ENCODE measurements at regions not wholly inside any gene's neighbourhood (a gene's known extent, or its start where the extent isn't known, plus 50 kb on each side); places are given as distances from the start of the nearest gene placed in this dataset.

GRCh38 chr12:61525331-61525730 lies 734.9 kb upstream of the USP15 start:
- Histone ChIP-seq H3K4me3 (ENCODE audit: low read length) (peak overlapping the region; percentile 30), H3K27me3 (ENCODE audit: low read depth, low read length) (no peaks in the 10 kb centered on the region), H3K9me3 (ENCODE audit: insufficient read depth, low read length) (0 out of 2 replicates have a peak, but pooled peaks cover 9% of the 10 kb centered on the region), H3K4me1 (ENCODE audit: low read length) (peaks cover 73% of the 10 kb centered on the region), H3K9ac (ENCODE audit: low read length) (peak overlapping the region; percentile 40; the same call in 1 of the 2 replicates), H3K79me2 (ENCODE audit: low read length) (no peaks in the 10 kb centered on the region), H3K36me3 (replicated peaks; ENCODE audit: low read depth, low read length) (no peaks in the 10 kb centered on the region), H2AFZ (ENCODE audit: low read depth, low read length) (peak overlapping the region; percentile 16; the same call in 1 of the 2 replicates), H3K4me2 (ENCODE audit: low read length) (peak overlapping the region; percentile 68), H3K27ac (ENCODE audit: low read length) (peak overlapping the region; percentile 90), H4K20me1 (ENCODE audit: insufficient read depth, low read length) (no peaks in the 10 kb centered on the region)
- TF ChIP-seq CTCF (IDR thresholded peaks at IDR 0.05; ENCODE audit: low read depth, low read length) (no peak), EZH2phosphoT487 (IDR thresholded peaks at IDR 0.05; ENCODE audit: low read depth) (no peak)

GRCh38 chr12:61530456-61530855 lies 729.7 kb upstream of the USP15 start:
- H3K4me1 ChIP-seq (ENCODE audit: low read length), result peaks cover 23% of the 10 kb centered on the region
- TF ChIP-seq EZH2phosphoT487 (IDR thresholded peaks at IDR 0.05; ENCODE audit: low read depth) (no peak), CTCF (IDR thresholded peaks at IDR 0.05; ENCODE audit: low read depth, low read length) (no peak)
- H3K9ac ChIP-seq (ENCODE audit: low read length), result no peak overlapping the region

GRCh38 chr12:61531195-61531594 lies 729.0 kb upstream of the USP15 start:
- Histone ChIP-seq H3K79me2 (ENCODE audit: low read length) (no peaks in the 10 kb centered on the region), H2AFZ (ENCODE audit: low read depth, low read length) (no peak overlapping the region), H3K9ac (ENCODE audit: low read length) (no peak overlapping the region), H3K9me3 (ENCODE audit: insufficient read depth, low read length) (peaks cover 12% of the 10 kb centered on the region), H3K4me1 (ENCODE audit: low read length) (peaks cover 16% of the 10 kb centered on the region), H3K4me3 (ENCODE audit: low read length) (no peak overlapping the region), H4K20me1 (ENCODE audit: insufficient read depth, low read length) (no peaks in the 10 kb centered on the region), H3K27me3 (ENCODE audit: low read depth, low read length) (no peaks in the 10 kb centered on the region), H3K27ac (ENCODE audit: low read length) (no peak overlapping the region), H3K36me3 (replicated peaks; ENCODE audit: low read depth, low read length) (peaks cover 5% of the 10 kb centered on the region), H3K4me2 (ENCODE audit: low read length) (no peak overlapping the region)
- TF ChIP-seq EZH2phosphoT487 (IDR thresholded peaks at IDR 0.05; ENCODE audit: low read depth) (no peak), CTCF (IDR thresholded peaks at IDR 0.05; ENCODE audit: low read depth, low read length) (no peak)

More at GRCh38 chr12:61530456-61530855, 729.7 kb upstream of the USP15 start:
- H3K4me2 ChIP-seq (ENCODE audit: low read length), result no peak overlapping the region
- H3K27ac ChIP-seq (ENCODE audit: low read length), result no peak overlapping the region
- peaks cover 5% of the 10 kb centered on the region for H3K36me3 ChIP-seq (replicated peaks; ENCODE audit: low read depth, low read length)
- peaks cover 12% of the 10 kb centered on the region for H3K9me3 ChIP-seq (ENCODE audit: insufficient read depth, low read length)
- no peak overlapping the region for H2AFZ ChIP-seq (ENCODE audit: low read depth, low read length)
- no peaks in the 10 kb centered on the region for H4K20me1 ChIP-seq (ENCODE audit: insufficient read depth, low read length)
- no peaks in the 10 kb centered on the region for H3K79me2 ChIP-seq (ENCODE audit: low read length)
- H3K4me3 ChIP-seq (ENCODE audit: low read length), result no peak overlapping the region
- H3K27me3 ChIP-seq (ENCODE audit: low read depth, low read length), result no peaks in the 10 kb centered on the region

GRCh38 chr12:61536117-61536516 lies 724.1 kb upstream of the USP15 start:
- no peaks in the 10 kb centered on the region for H4K20me1 ChIP-seq (ENCODE audit: insufficient read depth, low read length)
- no peaks in the 10 kb centered on the region for H3K36me3 ChIP-seq (replicated peaks; ENCODE audit: low read depth, low read length)
- H3K9ac ChIP-seq (ENCODE audit: low read length), result no peak overlapping the region
- TF ChIP-seq EZH2phosphoT487 (IDR thresholded peaks at IDR 0.05; ENCODE audit: low read depth) (no peak), CTCF (IDR thresholded peaks at IDR 0.05; ENCODE audit: low read depth, low read length) (no peak)
- no peaks in the 10 kb centered on the region for H3K27me3 ChIP-seq (ENCODE audit: low read depth, low read length)
- no peak overlapping the region for H3K4me3 ChIP-seq (ENCODE audit: low read length)
- no peaks in the 10 kb centered on the region for H3K79me2 ChIP-seq (ENCODE audit: low read length)
- no peaks in the 10 kb centered on the region for H3K4me1 ChIP-seq (ENCODE audit: low read length)
- H3K4me2 ChIP-seq (ENCODE audit: low read length), result no peak overlapping the region
- H3K27ac ChIP-seq (ENCODE audit: low read length), result no peak overlapping the region
- no peak overlapping the region for H2AFZ ChIP-seq (ENCODE audit: low read depth, low read length)
- no peaks in the 10 kb centered on the region for H3K9me3 ChIP-seq (ENCODE audit: insufficient read depth, low read length)

All from OCI-LY3 (cell line).